Esophagus squamous epithelium (tissue), 4 donors: ENCODE measurements at regions not wholly inside any gene's neighbourhood (a gene's known extent, or its start where the extent isn't known, plus 50 kb on each side); places are given as distances from the start of the nearest gene placed in this dataset.

ENCODE experiments used
- POLR2A ChIP-seq, 4 donors: fragments of 450-650 bp; IDR thresholded peaks; one replicate each; pipeline ENCODE4 v1.6.1; 2017; ENCODE audit warnings: antibody characterized with exemption in 4 of 4, mild to moderate bottlenecking in 4 of 4, moderate library complexity in 3 of 4
- TF ChIP-seq, protein P1 (sequence below), 6 experiments: fragments of 450-650 bp in 4 of 6; fragments of 200-600 bp in 2 of 6; sonication (generic) in 2 of 6; IDR thresholded peaks; one replicate each; pipeline ENCODE4 v1.5.1; 2016 to 2019; ENCODE audit warnings: antibody characterized with exemption in 6 of 6, mild to moderate bottlenecking in 4 of 6, moderate library complexity in 4 of 6

DNA sequence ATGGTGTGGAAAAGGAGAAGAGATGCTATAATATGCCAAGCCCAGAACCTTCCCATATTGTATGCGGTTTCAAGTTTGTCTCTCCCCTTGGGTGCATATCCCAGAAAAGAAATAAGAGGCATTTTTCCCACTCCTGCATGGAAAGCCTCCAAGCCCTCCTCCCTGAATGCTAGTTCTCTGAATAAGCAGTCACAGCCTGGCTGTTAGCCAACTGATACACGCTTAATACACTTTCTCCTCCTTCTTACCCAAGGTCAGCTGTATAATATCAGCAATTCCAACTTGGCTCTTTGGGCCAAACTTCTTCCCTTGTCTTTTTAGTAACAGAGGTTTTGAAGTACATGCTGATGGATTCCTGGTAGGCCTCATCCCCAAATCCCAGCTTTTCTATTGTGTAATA lies 440.1 kb downstream of the EPHA7 start:
- TF ChIP-seq, protein P1, sequence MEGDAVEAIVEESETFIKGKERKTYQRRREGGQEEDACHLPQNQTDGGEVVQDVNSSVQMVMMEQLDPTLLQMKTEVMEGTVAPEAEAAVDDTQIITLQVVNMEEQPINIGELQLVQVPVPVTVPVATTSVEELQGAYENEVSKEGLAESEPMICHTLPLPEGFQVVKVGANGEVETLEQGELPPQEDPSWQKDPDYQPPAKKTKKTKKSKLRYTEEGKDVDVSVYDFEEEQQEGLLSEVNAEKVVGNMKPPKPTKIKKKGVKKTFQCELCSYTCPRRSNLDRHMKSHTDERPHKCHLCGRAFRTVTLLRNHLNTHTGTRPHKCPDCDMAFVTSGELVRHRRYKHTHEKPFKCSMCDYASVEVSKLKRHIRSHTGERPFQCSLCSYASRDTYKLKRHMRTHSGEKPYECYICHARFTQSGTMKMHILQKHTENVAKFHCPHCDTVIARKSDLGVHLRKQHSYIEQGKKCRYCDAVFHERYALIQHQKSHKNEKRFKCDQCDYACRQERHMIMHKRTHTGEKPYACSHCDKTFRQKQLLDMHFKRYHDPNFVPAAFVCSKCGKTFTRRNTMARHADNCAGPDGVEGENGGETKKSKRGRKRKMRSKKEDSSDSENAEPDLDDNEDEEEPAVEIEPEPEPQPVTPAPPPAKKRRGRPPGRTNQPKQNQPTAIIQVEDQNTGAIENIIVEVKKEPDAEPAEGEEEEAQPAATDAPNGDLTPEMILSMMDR (IDR thresholded peaks at IDR 0.05) = no peak
- TF ChIP-seq POLR2A (IDR thresholded peaks at IDR 0.05) = no peak
